ENCODE measurements at regions not wholly inside any gene's neighbourhood (a gene's known extent, or its start where the extent isn't known, plus 50 kb on each side); places are given as distances from the start of the nearest gene placed in this dataset.

DNA sequence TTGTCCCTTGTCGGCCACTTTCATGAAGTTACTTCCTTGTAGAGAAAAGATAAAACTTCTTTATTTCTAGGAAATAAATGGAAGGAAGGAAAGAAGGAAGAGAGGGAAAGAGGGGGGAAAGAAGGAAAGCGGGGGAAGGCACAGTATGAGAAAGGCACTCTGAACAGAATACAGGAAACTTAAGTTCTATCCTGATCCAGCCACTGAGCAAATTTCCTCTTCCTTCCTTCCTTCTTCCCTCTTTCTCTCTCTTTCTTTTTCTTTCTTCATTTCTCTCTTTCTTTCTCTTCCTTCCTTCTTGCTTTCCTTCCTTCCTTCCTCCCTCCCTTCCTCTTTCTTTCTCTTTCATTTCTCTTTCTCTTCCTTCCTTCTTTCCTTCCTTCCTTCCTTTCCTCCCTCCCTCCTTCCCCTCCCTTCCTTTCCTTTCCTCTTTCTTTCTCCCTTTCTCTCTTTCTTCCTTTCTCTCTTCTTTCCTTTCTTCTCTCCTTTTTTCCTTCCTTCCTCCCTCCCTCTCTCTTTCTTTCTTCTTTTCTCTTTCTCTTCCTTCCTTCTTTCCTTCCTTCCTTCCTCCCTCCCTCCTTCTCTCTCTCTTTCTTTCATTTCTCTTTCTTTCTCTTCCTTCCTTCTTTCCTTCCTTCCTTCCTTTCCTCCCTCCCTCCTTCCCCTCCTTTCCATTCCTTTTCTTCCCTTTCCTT lies 240.2 kb upstream of the BRINP1 start:
- TF ChIP-seq, protein P1, sequence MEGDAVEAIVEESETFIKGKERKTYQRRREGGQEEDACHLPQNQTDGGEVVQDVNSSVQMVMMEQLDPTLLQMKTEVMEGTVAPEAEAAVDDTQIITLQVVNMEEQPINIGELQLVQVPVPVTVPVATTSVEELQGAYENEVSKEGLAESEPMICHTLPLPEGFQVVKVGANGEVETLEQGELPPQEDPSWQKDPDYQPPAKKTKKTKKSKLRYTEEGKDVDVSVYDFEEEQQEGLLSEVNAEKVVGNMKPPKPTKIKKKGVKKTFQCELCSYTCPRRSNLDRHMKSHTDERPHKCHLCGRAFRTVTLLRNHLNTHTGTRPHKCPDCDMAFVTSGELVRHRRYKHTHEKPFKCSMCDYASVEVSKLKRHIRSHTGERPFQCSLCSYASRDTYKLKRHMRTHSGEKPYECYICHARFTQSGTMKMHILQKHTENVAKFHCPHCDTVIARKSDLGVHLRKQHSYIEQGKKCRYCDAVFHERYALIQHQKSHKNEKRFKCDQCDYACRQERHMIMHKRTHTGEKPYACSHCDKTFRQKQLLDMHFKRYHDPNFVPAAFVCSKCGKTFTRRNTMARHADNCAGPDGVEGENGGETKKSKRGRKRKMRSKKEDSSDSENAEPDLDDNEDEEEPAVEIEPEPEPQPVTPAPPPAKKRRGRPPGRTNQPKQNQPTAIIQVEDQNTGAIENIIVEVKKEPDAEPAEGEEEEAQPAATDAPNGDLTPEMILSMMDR (IDR thresholded peaks at IDR 0.05) = no peak
- no peak for TF ChIP-seq POLR2AphosphoS5 (IDR thresholded peaks at IDR 0.05)
